GM21526 (cell line): ENCODE measurements at regions not wholly inside any gene's neighbourhood (a gene's known extent, or its start where the extent isn't known, plus 50 kb on each side); places are given as distances from the start of the nearest gene placed in this dataset.
A peak's percentile ranks its signal among the peaks of the same experiment; 100 is the strongest.

Source experiments
- ATAC-seq: cut with Tn5 transposase; IDR thresholded peaks from one replicate; pipeline ENCODE4 v1.9.1; 2021; ENCODE audit warnings: moderate library complexity; ENCODE audit not compliant: unreplicated experiment, low FRiP score

GRCh38 chr4:138032222-138032621 lies 209.9 kb downstream of the SLC7A11 start:
- ATAC-seq = no peak

GRCh38 chr4:138030375-138030774 lies 211.8 kb downstream of the SLC7A11 start:
- no peak for ATAC-seq

- ATAC-seq = no peak
These were observed 213.2 kb downstream of the SLC7A11 start for GRCh38 chr4:138028923-138029322.

GRCh38 chr4:138021139-138021830 lies 220.9 kb downstream of the SLC7A11 start:
- ATAC-seq = no peak

- no peak for ATAC-seq
These were observed 227.4 kb downstream of the SLC7A11 start for GRCh38 chr4:138014590-138015288.

- ATAC-seq = no peak
These were observed 228.5 kb downstream of the SLC7A11 start for GRCh38 chr4:138013625-138014024.

GRCh38 chr4:138010639-138011038 lies 231.5 kb downstream of the SLC7A11 start:
- ATAC-seq = peak; percentile 71

- ATAC-seq = no peak
These were observed 234.6 kb downstream of the SLC7A11 start for GRCh38 chr4:138007572-138007971.

GRCh38 chr4:138005486-138005885 lies 236.7 kb downstream of the SLC7A11 start:
- no peak for ATAC-seq

GRCh38 chr4:138003248-138003647 lies 238.9 kb downstream of the SLC7A11 start:
- ATAC-seq = peak; percentile 96

GRCh38 chr4:137998666-137999429 lies 243.3 kb downstream of the SLC7A11 start:
- ATAC-seq = no peak

GRCh38 chr4:137997496-137997895 lies 244.7 kb downstream of the SLC7A11 start:
- ATAC-seq = no peak

GRCh38 chr4:137994853-137995252 lies 247.3 kb downstream of the SLC7A11 start:
- ATAC-seq = no peak

- no peak for ATAC-seq
These were observed 248.9 kb downstream of the SLC7A11 start for GRCh38 chr4:137993232-137993631.

- no peak for ATAC-seq
These were observed 260.9 kb downstream of the SLC7A11 start for GRCh38 chr4:137981277-137981676.

GRCh38 chr4:137980641-137981040 lies 261.5 kb downstream of the SLC7A11 start:
- no peak for ATAC-seq

- ATAC-seq = no peak
These were observed 262.2 kb downstream of the SLC7A11 start for GRCh38 chr4:137979938-137980337.

GRCh38 chr4:137968956-137969678 lies 273.0 kb downstream of the SLC7A11 start:
- ATAC-seq = no peak

- ATAC-seq = no peak
These were observed 274.5 kb downstream of the SLC7A11 start for GRCh38 chr4:137967480-137968190.

- no peak for ATAC-seq
These were observed 275.6 kb downstream of the SLC7A11 start for GRCh38 chr4:137966504-137966903.
